HEK293 (cell line): ENCODE measurements at regions not wholly inside any gene's neighbourhood (a gene's known extent, or its start where the extent isn't known, plus 50 kb on each side); places are given as distances from the start of the nearest gene placed in this dataset.

Experiments
- CTCF ChIA-PET: fragments of 350-600 bp; formaldehyde crosslinking; extraction: SDS; loops from one replicate; lab custom pipeline; 2021; ENCODE audit warnings: antibody characterized with exemption; lab: Yijun Ruan, JAX
- POLR2A ChIA-PET: fragments of 300-600 bp; formaldehyde crosslinking; extraction: SDS; loops from one replicate; lab custom pipeline; 2020; ENCODE audit warnings: antibody characterized with exemption, inconsistent platforms; lab: Yijun Ruan, JAX
- H3K27ac ChIP-seq: fragments of 200-500 bp; sonication (Bioruptor generic); 2 replicates; pipeline ENCODE4 v1.5.1; 2014; ENCODE audit warnings: low read depth, low read length, control low read depth, inconsistent platforms; ENCODE audit errors: extremely low read depth
- H3K36me3 ChIP-seq, 2 experiments: fragments of 200-500 bp in 1 of 2; sonication (Bioruptor generic) in 1 of 2; 1 replicate in 1 of 2; 2 replicates in 1 of 2; pipeline ENCODE4 v1.5.1; 2014 to 2017; ENCODE audit warnings: inconsistent platforms in 2 of 2, low read length in 2 of 2; ENCODE audit not compliant: control insufficient read depth in 2 of 2, insufficient read depth in 1 of 2
- H3K4me1 ChIP-seq: fragments of 200-500 bp; sonication (Bioruptor generic); 2 replicates; pipeline ENCODE4 v1.5.1; 2014; ENCODE audit warnings: mild to moderate bottlenecking, low read length, inconsistent platforms; ENCODE audit not compliant: control insufficient read depth, insufficient read depth
- H3K4me3 ChIP-seq: 2 replicates; pipeline ENCODE4 v1.5.1; 2011; ENCODE audit warnings: low read depth, mild to moderate bottlenecking, control low read depth, low read length, moderate library complexity
- H3K9me3 ChIP-seq: fragments of 200-500 bp; sonication (Bioruptor generic); 2 replicates; pipeline ENCODE4 v1.5.1; 2014; ENCODE audit warnings: low read depth, low read length, inconsistent platforms; ENCODE audit not compliant: control insufficient read depth, insufficient read depth
- EGR2 ChIP-seq: fragments of 450-650 bp; formaldehyde crosslinking; IDR thresholded peaks from 2 replicates; pipeline ENCODE4 v1.5.1; 2016; ENCODE audit warnings: low read depth, missing biosample characterization, missing genetic modification characterization
- GFI1B ChIP-seq: fragments of 450-650 bp; formaldehyde crosslinking; IDR thresholded peaks from 2 replicates; pipeline ENCODE4 v1.5.1; 2016; ENCODE audit warnings: missing biosample characterization, missing genetic modification characterization
- GLI2 ChIP-seq: fragments of 450-650 bp; formaldehyde crosslinking; IDR thresholded peaks from 2 replicates; pipeline ENCODE4; 2017; ENCODE audit warnings: missing biosample characterization, missing genetic modification characterization, low read depth, borderline replicate concordance
- KLF7 ChIP-seq: fragments of 450-650 bp; formaldehyde crosslinking; IDR thresholded peaks from 2 replicates; pipeline ENCODE4 v1.5.1; 2016; ENCODE audit warnings: missing biosample characterization, missing genetic modification characterization, borderline replicate concordance
- MEIS1 ChIP-seq: sonication (generic); formaldehyde crosslinking; IDR thresholded peaks from 2 replicates; pipeline ENCODE4 v1.8.1; 2022; ENCODE audit warnings: missing genetic modification reagents, mild to moderate bottlenecking, borderline replicate concordance
- MYNN ChIP-seq: fragments of 450-650 bp; formaldehyde crosslinking; IDR thresholded peaks from 2 replicates; pipeline ENCODE4 v1.5.1; 2016; ENCODE audit warnings: missing biosample characterization, missing genetic modification characterization, borderline replicate concordance
- SCRT1 ChIP-seq: fragments of 450-650 bp; formaldehyde crosslinking; IDR thresholded peaks from 2 replicates; pipeline ENCODE4 v1.5.1; 2016; ENCODE audit warnings: missing biosample characterization, missing genetic modification characterization, borderline replicate concordance
- SP3 ChIP-seq: fragments of 450-650 bp; formaldehyde crosslinking; IDR thresholded peaks from 2 replicates; pipeline ENCODE4 v1.5.1; 2016; ENCODE audit warnings: missing biosample characterization, missing genetic modification characterization
- TRIM28 ChIP-seq: IDR thresholded peaks from 2 replicates; pipeline ENCODE4 v1.6.1; 2011; ENCODE audit warnings: low read length, control low read depth, borderline replicate concordance
- ZNF138 ChIP-seq: fragments of 450-650 bp; formaldehyde crosslinking; IDR thresholded peaks from 2 replicates; pipeline ENCODE4 v1.5.1; 2016; ENCODE audit warnings: missing biosample characterization, missing genetic modification characterization, borderline replicate concordance
- ZNF221 ChIP-seq: fragments of 450-650 bp; formaldehyde crosslinking; IDR thresholded peaks from 2 replicates; pipeline ENCODE4 v1.5.1; 2017; ENCODE audit warnings: missing biosample characterization, missing genetic modification characterization, borderline replicate concordance
- ZNF266 ChIP-seq: fragments of 450-650 bp; formaldehyde crosslinking; IDR thresholded peaks from 2 replicates; pipeline ENCODE4 v1.5.1; 2016; ENCODE audit warnings: missing biosample characterization, missing genetic modification characterization, low read depth
- ZNF302 ChIP-seq: fragments of 450-650 bp; formaldehyde crosslinking; IDR thresholded peaks from 2 replicates; pipeline ENCODE4 v1.5.1; 2016; ENCODE audit warnings: missing biosample characterization, missing genetic modification characterization, low read depth
- ZNF510 ChIP-seq: fragments of 450-650 bp; formaldehyde crosslinking; IDR thresholded peaks from 2 replicates; pipeline ENCODE4 v1.5.1; 2018; ENCODE audit warnings: mild to moderate bottlenecking, missing genetic modification characterization, missing biosample characterization; ENCODE audit not compliant: insufficient replicate concordance
- ZNF555 ChIP-seq: fragments of 450-650 bp; formaldehyde crosslinking; conservative IDR thresholded peaks from 2 replicates; pipeline ENCODE4 v1.5.1; 2017; ENCODE audit warnings: missing biosample characterization, mild to moderate bottlenecking, missing genetic modification characterization, inconsistent platforms
- ZNF777 ChIP-seq: fragments of 450-650 bp; formaldehyde crosslinking; IDR thresholded peaks from 2 replicates; pipeline ENCODE4 v1.5.1; 2017; ENCODE audit warnings: missing biosample characterization, missing genetic modification characterization, borderline replicate concordance
- ZNF830 ChIP-seq: fragments of 450-650 bp; IDR thresholded peaks from 2 replicates; pipeline ENCODE4 v1.5.0; 2018; ENCODE audit warnings: missing biosample characterization, missing genetic modification characterization, low read depth, mild to moderate bottlenecking, moderate library complexity
- TF ChIP-seq, protein P1 (sequence below): fragments of 450-650 bp; formaldehyde crosslinking; IDR thresholded peaks from 2 replicates; pipeline ENCODE4 v1.5.1; 2016; ENCODE audit warnings: missing biosample characterization, missing genetic modification characterization, borderline replicate concordance
- TF ChIP-seq, protein P2 (sequence below): fragments of 450-650 bp; formaldehyde crosslinking; IDR thresholded peaks from 2 replicates; pipeline ENCODE4 v1.5.1; 2016; ENCODE audit warnings: missing biosample characterization, missing genetic modification characterization
- TF ChIP-seq, protein P3 (sequence below): fragments of 450-650 bp; formaldehyde crosslinking; IDR thresholded peaks from 2 replicates; pipeline ENCODE4 v1.5.1; 2016; ENCODE audit warnings: missing biosample characterization, missing genetic modification characterization
- TF ChIP-seq, protein P4 (sequence below): fragments of 450-650 bp; formaldehyde crosslinking; IDR thresholded peaks from 2 replicates; pipeline ENCODE4 v1.5.1; 2016; ENCODE audit warnings: missing biosample characterization, missing genetic modification characterization

DNA sequence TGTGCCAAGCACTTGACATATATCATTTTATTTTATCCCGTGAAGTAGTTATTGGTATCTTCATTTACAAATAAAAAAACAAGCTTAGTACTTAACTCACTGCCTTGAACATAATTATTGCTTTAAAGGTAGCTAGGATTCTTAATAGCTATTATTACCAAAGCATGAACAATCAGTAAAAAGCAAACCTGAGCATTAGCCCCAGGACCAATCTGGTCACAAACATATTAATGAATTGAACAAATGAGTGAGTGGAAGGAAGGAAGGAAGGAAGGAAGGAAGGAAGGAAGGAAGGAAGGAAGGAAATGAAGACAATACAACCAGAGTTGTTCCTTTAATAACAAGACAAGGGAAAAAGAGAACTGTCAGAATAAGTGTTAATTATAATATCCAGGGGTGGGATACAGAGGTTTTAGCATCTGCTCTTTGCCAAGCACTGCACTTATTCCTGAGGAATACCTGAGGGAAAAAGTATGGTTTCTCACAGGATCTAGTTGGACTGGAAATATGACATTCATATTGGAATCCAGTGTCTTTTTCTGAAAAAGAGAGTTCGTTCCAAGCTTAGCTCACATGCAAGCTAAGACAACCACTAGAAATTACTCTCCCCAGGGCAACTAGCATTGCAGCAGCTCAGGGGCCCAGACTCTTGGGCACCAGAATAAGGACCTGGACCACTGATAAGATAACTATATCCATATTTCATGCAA, 172.9 kb upstream of the MGMT start (continued):
- TF ChIP-seq, protein P1, sequence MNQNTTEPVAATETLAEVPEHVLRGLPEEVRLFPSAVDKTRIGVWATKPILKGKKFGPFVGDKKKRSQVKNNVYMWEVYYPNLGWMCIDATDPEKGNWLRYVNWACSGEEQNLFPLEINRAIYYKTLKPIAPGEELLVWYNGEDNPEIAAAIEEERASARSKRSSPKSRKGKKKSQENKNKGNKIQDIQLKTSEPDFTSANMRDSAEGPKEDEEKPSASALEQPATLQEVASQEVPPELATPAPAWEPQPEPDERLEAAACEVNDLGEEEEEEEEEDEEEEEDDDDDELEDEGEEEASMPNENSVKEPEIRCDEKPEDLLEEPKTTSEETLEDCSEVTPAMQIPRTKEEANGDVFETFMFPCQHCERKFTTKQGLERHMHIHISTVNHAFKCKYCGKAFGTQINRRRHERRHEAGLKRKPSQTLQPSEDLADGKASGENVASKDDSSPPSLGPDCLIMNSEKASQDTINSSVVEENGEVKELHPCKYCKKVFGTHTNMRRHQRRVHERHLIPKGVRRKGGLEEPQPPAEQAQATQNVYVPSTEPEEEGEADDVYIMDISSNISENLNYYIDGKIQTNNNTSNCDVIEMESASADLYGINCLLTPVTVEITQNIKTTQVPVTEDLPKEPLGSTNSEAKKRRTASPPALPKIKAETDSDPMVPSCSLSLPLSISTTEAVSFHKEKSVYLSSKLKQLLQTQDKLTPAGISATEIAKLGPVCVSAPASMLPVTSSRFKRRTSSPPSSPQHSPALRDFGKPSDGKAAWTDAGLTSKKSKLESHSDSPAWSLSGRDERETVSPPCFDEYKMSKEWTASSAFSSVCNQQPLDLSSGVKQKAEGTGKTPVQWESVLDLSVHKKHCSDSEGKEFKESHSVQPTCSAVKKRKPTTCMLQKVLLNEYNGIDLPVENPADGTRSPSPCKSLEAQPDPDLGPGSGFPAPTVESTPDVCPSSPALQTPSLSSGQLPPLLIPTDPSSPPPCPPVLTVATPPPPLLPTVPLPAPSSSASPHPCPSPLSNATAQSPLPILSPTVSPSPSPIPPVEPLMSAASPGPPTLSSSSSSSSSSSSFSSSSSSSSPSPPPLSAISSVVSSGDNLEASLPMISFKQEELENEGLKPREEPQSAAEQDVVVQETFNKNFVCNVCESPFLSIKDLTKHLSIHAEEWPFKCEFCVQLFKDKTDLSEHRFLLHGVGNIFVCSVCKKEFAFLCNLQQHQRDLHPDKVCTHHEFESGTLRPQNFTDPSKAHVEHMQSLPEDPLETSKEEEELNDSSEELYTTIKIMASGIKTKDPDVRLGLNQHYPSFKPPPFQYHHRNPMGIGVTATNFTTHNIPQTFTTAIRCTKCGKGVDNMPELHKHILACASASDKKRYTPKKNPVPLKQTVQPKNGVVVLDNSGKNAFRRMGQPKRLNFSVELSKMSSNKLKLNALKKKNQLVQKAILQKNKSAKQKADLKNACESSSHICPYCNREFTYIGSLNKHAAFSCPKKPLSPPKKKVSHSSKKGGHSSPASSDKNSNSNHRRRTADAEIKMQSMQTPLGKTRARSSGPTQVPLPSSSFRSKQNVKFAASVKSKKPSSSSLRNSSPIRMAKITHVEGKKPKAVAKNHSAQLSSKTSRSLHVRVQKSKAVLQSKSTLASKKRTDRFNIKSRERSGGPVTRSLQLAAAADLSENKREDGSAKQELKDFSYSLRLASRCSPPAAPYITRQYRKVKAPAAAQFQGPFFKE (tag by site-specific recombination): no peak
- no peak for TF ChIP-seq ZNF138 (tag by site-specific recombination)

DNA sequence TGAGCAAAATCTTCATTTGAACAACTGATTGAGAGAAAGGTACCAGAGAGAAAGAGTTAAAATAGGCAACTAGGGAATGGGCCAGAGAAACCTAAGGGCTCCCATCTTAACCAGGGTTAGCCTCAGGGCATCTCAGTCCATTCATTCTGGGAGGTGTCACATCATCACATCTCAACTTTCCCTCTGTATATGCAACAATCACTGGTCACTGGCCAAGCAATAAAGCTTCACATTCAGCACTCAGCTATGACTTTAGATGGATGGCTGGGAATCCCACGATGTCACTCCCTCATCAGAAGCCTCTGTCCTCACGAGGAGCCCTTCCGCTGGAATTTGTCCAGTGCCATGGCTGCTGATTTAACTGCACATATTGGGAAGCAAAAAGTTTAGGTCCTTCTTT, 172.1 kb upstream of the MGMT start:
- H3K27ac ChIP-seq: no peak overlapping the region
- no peaks in the 10 kb centered on the region for H3K36me3 ChIP-seq
- no peaks in the 10 kb centered on the region for H3K9me3 ChIP-seq
- ChIA-PET POLR2A (no interaction called here), CTCF (no interaction called here)
- no peaks in the 10 kb centered on the region for H3K4me1 ChIP-seq
- H3K4me3 ChIP-seq: no peak overlapping the region
- no peak for TF ChIP-seq MEIS1 (CRISPR knock-in tag)
- TF ChIP-seq ZNF221 (tag by site-specific recombination): no peak
- TF ChIP-seq, protein P2, sequence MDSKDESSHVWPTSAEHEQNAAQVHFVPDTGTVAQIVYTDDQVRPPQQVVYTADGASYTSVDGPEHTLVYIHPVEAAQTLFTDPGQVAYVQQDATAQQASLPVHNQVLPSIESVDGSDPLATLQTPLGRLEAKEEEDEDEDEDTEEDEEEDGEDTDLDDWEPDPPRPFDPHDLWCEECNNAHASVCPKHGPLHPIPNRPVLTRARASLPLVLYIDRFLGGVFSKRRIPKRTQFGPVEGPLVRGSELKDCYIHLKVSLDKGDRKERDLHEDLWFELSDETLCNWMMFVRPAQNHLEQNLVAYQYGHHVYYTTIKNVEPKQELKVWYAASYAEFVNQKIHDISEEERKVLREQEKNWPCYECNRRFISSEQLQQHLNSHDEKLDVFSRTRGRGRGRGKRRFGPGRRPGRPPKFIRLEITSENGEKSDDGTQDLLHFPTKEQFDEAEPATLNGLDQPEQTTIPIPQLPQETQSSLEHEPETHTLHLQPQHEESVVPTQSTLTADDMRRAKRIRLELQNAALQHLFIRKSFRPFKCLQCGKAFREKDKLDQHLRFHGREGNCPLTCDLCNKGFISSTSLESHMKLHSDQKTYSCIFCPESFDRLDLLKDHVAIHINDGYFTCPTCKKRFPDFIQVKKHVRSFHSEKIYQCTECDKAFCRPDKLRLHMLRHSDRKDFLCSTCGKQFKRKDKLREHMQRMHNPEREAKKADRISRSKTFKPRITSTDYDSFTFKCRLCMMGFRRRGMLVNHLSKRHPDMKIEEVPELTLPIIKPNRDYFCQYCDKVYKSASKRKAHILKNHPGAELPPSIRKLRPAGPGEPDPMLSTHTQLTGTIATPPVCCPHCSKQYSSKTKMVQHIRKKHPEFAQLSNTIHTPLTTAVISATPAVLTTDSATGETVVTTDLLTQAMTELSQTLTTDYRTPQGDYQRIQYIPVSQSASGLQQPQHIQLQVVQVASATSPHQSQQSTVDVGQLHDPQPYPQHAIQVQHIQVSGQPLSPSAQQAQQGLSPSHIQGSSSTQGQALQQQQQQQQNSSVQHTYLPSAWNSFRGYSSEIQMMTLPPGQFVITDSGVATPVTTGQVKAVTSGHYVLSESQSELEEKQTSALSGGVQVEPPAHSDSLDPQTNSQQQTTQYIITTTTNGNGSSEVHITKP (tag by site-specific recombination): no peak
- TF ChIP-seq, protein P3, sequence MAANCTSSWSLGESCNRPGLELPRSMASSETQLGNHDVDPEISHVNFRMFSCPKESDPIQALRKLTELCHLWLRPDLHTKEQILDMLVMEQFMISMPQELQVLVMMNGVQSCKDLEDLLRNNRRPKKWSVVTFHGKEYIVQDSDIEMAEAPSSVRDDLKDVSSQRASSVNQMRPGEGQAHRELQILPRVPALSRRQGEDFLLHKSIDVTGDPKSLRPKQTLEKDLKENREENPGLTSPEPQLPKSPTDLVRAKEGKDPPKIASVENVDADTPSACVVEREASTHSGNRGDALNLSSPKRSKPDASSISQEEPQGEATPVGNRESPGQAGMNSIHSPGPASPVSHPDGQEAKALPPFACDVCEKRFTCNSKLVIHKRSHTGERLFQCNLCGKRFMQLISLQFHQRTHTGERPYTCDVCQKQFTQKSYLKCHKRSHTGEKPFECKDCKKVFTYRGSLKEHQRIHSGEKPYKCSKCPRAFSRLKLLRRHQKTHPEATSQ (tag by site-specific recombination): no peak
- no peak for TF ChIP-seq ZNF777 (tag by site-specific recombination)
- TF ChIP-seq GFI1B: no peak
- TF ChIP-seq TRIM28: no peak
- no peak for TF ChIP-seq SCRT1
- TF ChIP-seq ZNF555 (tag by site-specific recombination): no peak
- TF ChIP-seq SP3 (tag by site-specific recombination): no peak
- TF ChIP-seq, protein P4, sequence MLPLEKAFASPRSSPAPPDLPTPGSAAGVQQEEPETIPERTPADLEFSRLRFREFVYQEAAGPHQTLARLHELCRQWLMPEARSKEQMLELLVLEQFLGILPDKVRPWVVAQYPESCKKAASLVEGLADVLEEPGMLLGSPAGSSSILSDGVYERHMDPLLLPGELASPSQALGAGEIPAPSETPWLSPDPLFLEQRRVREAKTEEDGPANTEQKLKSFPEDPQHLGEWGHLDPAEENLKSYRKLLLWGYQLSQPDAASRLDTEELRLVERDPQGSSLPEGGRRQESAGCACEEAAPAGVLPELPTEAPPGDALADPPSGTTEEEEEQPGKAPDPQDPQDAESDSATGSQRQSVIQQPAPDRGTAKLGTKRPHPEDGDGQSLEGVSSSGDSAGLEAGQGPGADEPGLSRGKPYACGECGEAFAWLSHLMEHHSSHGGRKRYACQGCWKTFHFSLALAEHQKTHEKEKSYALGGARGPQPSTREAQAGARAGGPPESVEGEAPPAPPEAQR (tag by site-specific recombination): no peak
- TF ChIP-seq ZNF266 (tag by site-specific recombination): no peak
- no peak for TF ChIP-seq ZNF302 (tag by site-specific recombination)
- no peak for TF ChIP-seq ZNF830 (tag by site-specific recombination)
- TF ChIP-seq ZNF510 (tag by site-specific recombination): no peak
- no peak for TF ChIP-seq MYNN (tag by site-specific recombination)
- TF ChIP-seq EGR2 (tag by site-specific recombination): no peak
- TF ChIP-seq GLI2: no peak
- TF ChIP-seq KLF7 (tag by site-specific recombination): no peak
- TF ChIP-seq, all 188 proteins: peak for 0
